ENCODE measurements at regions not wholly inside any gene's neighbourhood (a gene's known extent, or its start where the extent isn't known, plus 50 kb on each side); places are given as distances from the start of the nearest gene placed in this dataset.
"Not testable (repeated sequence)": the region's sequence is repeated elsewhere in the genome, so short reads cannot be mapped to it uniquely, and the experiment has no call there.

DNA sequence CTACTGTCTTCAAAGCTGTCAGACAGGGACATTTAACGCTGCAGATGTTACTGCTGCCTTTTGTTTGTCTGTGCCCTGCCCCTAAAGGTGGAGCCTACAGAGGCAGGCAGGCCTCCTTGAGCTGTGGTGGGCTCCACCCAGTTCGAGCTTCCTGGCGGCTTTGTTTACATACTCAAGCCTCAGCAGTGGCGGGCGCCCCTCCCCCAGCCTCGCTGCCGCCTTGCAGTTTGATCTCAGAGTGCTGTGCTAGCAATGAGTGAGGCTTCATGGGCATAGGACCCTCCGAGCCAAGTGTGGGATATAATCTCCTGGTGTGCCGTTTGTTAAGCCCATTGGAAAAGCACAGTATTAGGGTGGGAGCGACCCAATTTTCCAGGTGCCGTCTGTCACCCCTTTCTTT, 609.8 kb upstream of the MDGA2 start:
- not testable (repeated sequence) for ATAC-seq (replicated peaks); DNase-seq; H3K27me3 Mint-ChIP-seq; H3K4me1 Mint-ChIP-seq; H3K4me3 Mint-ChIP-seq; H3K9me3 Mint-ChIP-seq; H3K27ac Mint-ChIP-seq; H3K36me3 Mint-ChIP-seq

GRCh38 chr14:48275301-48275700, 599.9 kb upstream of the MDGA2 start:
- Mint-ChIP-seq H3K4me3 (no peak overlapping the region), H3K27me3 (no peaks in the 10 kb centered on the region), H3K9me3 (peaks cover 0 to 8% of the 10 kb centered on the region in 2 donors), H3K27ac (no peak overlapping the region), H3K4me1 (no peaks in the 10 kb centered on the region), H3K36me3 (no peaks in the 10 kb centered on the region)
- ATAC-seq (replicated peaks) (no peak), DNase-seq (no peak)

DNA sequence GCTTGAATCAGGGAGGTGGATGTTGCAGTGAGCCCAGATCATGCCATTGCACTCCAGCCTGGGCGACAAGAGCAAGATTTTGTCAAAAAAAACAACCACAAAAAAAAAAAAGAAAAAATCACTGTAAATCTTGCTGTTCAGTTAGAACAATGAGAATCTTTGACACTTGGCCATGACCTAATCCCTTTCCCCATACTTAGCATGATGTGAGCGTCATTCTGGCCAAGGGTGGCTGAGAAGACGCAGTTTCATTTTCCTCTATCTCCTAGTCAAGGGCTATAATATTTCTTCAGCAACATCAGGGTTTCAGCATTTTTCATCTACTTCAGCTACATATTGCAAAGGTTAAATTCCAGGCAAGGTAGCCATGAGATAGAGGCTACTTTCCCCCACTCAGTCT, 599.4 kb upstream of the MDGA2 start:
- no peaks in the 10 kb centered on the region for H3K27me3 Mint-ChIP-seq
- DNase-seq, result no peak
- no peaks in the 10 kb centered on the region for H3K4me1 Mint-ChIP-seq
- ATAC-seq (replicated peaks), result no peak
- H3K4me3 Mint-ChIP-seq, result no peak overlapping the region
- peaks cover 0 to 6% of the 10 kb centered on the region in 2 donors for H3K9me3 Mint-ChIP-seq
- no peaks in the 10 kb centered on the region for H3K36me3 Mint-ChIP-seq
- H3K27ac Mint-ChIP-seq, result no peak overlapping the region

DNA sequence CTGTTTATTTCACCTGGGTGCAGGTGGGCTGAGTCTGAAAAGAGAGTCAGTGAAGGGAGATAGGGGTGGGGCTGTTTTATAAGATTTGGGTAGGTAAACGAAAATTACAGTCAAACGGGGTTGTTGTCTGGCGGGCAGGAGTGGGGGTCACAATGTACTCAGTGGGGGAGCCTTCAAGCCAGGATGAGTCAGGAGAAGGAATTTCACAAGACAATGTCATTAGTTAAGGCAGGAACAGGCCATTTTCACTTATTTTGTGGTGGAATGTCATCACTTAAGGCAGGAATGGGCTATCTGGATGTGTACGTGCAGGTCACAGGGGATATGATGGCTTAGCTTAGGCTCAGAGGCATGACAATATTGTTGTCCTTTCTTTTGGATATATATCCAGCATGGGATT, 592.5 kb upstream of the MDGA2 start:
- H3K4me3 Mint-ChIP-seq; H3K9me3 Mint-ChIP-seq; H3K4me1 Mint-ChIP-seq; H3K36me3 Mint-ChIP-seq; ATAC-seq (replicated peaks); DNase-seq; H3K27me3 Mint-ChIP-seq; H3K27ac Mint-ChIP-seq: not testable (repeated sequence)

DNA sequence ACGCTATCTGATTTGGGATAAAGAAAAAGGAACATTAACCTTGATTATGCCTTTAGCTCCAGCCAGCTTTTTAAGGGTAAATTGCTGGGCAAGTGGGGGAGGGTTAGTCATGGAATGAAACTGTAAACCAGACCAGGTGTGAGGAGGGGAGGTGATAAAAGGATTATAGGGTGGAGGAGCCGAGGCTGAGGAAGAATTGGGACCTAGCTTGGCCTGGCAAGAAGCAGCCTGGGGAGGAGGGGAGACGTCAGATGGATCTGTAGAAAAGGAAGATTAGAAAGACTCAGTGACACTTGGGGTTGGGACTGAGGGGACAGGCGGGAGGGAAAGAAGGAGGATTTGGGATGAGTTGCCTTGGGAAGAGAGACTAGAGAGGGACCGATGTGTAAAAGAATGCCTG, 590.8 kb upstream of the MDGA2 start:
- DNase-seq, H3K27me3 Mint-ChIP-seq: not testable (repeated sequence)

DNA sequence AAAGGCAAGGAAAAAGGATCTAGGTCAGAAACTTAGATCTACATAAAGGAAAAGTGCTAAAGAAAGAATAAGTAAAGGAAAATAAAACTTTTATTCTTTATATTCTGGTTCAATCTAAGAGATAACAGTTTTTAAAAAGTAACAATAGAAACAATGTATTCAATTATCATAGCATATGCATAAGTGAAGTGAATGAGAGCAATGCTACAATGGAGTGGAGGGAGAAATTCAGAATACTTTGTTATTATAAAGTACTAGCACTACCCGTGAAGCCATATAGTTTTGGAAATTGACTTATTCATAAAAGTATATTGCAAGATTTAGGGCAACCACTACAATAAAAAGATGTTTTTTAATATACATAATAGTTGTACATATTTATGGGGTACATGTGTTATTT, 586.0 kb upstream of the MDGA2 start:
- Mint-ChIP-seq H3K4me3 (no peak overlapping the region), H3K27ac (no peak overlapping the region), H3K36me3 (no peaks in the 10 kb centered on the region), H3K27me3 (no peaks in the 10 kb centered on the region), H3K4me1 (no peaks in the 10 kb centered on the region), H3K9me3 (peaks cover 0 to 4% of the 10 kb centered on the region in 2 donors)
- ATAC-seq (replicated peaks) (no peak), DNase-seq (no peak)

More for the DNA sequence above, 590.8 kb upstream of the MDGA2 start:
- not testable (repeated sequence) for H3K27ac Mint-ChIP-seq; H3K36me3 Mint-ChIP-seq; H3K4me1 Mint-ChIP-seq; H3K9me3 Mint-ChIP-seq; ATAC-seq (replicated peaks); H3K4me3 Mint-ChIP-seq

DNA sequence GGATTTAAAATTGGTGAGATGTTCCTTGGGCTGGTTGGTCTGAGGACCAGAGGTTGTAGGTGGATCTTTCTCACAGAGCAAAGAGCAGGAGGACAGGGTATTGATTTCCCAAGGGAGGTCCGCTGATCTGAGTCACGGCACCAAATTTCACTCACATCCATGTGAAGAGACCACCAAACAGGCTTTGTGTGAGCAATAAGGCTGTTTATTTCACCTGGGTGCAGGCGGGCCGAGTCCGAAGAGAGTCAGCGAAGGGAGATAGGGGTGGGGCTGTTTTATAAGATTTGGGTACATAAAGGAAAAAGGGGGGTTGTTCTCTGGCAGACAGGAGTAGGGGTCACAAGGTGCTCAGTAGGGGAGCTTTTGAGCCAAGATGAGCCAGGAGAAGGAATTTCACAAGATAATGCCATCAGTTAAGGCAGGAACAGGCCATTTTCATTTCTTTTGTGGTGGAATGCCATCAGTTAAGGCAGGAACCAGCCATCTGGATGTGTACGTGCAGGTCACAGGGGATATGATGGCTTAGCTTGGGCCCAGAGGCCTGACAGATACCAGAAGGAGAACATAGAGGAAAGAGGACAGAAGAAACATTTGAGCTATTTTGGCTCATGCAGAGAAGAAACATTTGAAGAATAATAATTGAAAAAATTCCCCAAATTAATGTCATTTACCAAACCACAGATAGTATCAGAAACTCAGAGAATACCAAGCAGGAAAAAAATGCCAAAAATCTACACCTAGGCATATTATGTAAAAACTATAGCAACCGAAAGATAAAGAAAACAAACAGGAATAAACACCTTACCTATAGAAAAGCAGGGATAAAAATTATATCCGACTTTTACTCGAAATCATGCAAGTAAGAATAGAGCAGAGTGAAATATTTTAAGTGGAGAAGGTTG, 585.2 kb upstream of the MDGA2 start:
- H3K4me1 Mint-ChIP-seq; H3K27ac Mint-ChIP-seq; H3K36me3 Mint-ChIP-seq; ATAC-seq (replicated peaks); H3K27me3 Mint-ChIP-seq; DNase-seq; H3K4me3 Mint-ChIP-seq; H3K9me3 Mint-ChIP-seq: not testable (repeated sequence)

DNA sequence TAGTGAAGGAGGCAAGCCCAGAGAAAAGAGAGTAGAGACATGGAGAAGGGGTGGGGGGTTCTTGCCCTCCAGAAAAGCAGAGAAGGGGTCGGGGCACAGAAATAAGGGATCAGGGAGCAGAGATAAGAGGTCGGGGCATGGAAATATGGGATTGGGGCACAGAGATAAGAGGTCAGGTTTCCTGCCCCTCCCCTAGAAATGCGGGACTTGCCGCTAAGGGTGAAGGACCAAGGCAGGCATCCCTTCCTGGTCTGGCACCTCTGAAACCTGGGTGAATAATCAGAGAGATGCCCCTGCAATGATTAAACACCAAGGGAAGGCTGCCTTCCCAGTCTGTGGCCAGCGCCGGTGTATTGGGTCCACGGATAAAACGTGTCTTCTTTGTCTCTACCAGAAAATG, 584.5 kb upstream of the MDGA2 start:
- H3K36me3 Mint-ChIP-seq; H3K9me3 Mint-ChIP-seq; H3K27ac Mint-ChIP-seq; DNase-seq; H3K4me3 Mint-ChIP-seq; ATAC-seq (replicated peaks); H3K4me1 Mint-ChIP-seq; H3K27me3 Mint-ChIP-seq: not testable (repeated sequence)

GRCh38 chr14:48259232-48259631, 583.8 kb upstream of the MDGA2 start:
- not testable (repeated sequence) for H3K4me1 Mint-ChIP-seq; ATAC-seq (replicated peaks); H3K9me3 Mint-ChIP-seq; H3K27ac Mint-ChIP-seq; H3K36me3 Mint-ChIP-seq; H3K27me3 Mint-ChIP-seq; DNase-seq; H3K4me3 Mint-ChIP-seq

- not testable (repeated sequence) for H3K4me1 Mint-ChIP-seq, H3K27me3 Mint-ChIP-seq
Measured at GRCh38 chr14:48258703-48259102, 583.3 kb upstream of the MDGA2 start.

GRCh38 chr14:48253020-48253419, 577.6 kb upstream of the MDGA2 start:
- H3K4me1 Mint-ChIP-seq, result no peaks in the 10 kb centered on the region
- H3K27ac Mint-ChIP-seq, result no peak overlapping the region
- H3K4me3 Mint-ChIP-seq, result no peak overlapping the region
- no peaks in the 10 kb centered on the region for H3K9me3 Mint-ChIP-seq
- H3K27me3 Mint-ChIP-seq, result no peaks in the 10 kb centered on the region
- ATAC-seq (replicated peaks), result no peak
- no peaks in the 10 kb centered on the region for H3K36me3 Mint-ChIP-seq
- DNase-seq, result no peak

More at GRCh38 chr14:48258703-48259102, 583.3 kb upstream of the MDGA2 start:
- H3K36me3 Mint-ChIP-seq; H3K4me3 Mint-ChIP-seq; H3K27ac Mint-ChIP-seq; DNase-seq; ATAC-seq (replicated peaks); H3K9me3 Mint-ChIP-seq: not testable (repeated sequence)

- H3K27ac Mint-ChIP-seq, result no peak overlapping the region
- no peak overlapping the region for H3K4me3 Mint-ChIP-seq
- no peak for ATAC-seq (replicated peaks)
Measured at GRCh38 chr14:48251290-48251689, 575.9 kb upstream of the MDGA2 start.

DNA sequence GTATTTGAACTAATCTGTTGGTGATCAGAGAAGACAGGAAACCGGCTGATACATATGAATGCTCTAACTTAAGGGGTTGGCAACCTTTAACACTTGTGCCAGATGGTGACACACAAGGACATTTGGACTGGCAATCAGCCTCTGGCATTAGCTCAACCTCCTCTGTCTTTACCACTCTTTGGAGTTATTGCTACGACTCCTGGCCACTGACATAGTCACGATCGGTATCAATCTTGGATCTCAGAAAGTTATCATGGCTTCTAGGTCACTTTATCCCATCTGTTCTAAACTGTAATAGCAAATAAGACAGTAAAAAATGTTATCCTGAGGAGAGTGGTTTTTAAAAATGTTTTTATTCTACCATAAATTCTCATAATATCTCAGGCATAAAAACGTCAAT, 575.2 kb upstream of the MDGA2 start:
- no peak overlapping the region for H3K27ac Mint-ChIP-seq
- no peak for DNase-seq
- no peaks in the 10 kb centered on the region for H3K27me3 Mint-ChIP-seq
- no peak overlapping the region for H3K4me3 Mint-ChIP-seq
- no peaks in the 10 kb centered on the region for H3K4me1 Mint-ChIP-seq
- H3K36me3 Mint-ChIP-seq, result no peaks in the 10 kb centered on the region
- no peaks in the 10 kb centered on the region for H3K9me3 Mint-ChIP-seq
- ATAC-seq (replicated peaks), result no peak

More at GRCh38 chr14:48251290-48251689, 575.9 kb upstream of the MDGA2 start:
- Mint-ChIP-seq H3K27me3 (no peaks in the 10 kb centered on the region), H3K4me1 (no peaks in the 10 kb centered on the region), H3K36me3 (no peaks in the 10 kb centered on the region), H3K9me3 (no peaks in the 10 kb centered on the region)
- DNase-seq, result no peak

DNA sequence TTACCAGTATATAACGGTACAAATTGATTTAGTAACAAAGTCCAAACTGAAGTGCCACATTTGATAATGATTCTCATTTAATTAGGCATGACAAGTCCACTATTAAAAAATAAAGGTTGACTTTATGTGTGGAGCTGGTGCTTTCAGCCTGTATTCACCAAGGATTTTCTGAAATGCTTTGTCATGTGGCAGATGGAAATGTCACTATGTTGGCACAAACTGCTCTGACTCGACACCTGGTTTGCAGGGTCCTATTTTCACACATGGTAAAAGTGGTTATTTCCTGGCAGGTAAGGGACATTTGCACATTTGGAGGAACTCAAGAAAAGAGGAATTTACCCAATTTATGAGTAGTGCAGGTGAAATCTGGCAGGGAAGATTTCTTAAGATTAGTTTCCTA, 572.6 kb upstream of the MDGA2 start:
- ATAC-seq (replicated peaks), result no peak
- no peaks in the 10 kb centered on the region for H3K36me3 Mint-ChIP-seq
- H3K27me3 Mint-ChIP-seq, result no peaks in the 10 kb centered on the region
- H3K9me3 Mint-ChIP-seq, result no peaks in the 10 kb centered on the region
- H3K27ac Mint-ChIP-seq, result no peak overlapping the region
- H3K4me3 Mint-ChIP-seq, result no peak overlapping the region
- no peak for DNase-seq
- H3K4me1 Mint-ChIP-seq, result no peaks in the 10 kb centered on the region

DNA sequence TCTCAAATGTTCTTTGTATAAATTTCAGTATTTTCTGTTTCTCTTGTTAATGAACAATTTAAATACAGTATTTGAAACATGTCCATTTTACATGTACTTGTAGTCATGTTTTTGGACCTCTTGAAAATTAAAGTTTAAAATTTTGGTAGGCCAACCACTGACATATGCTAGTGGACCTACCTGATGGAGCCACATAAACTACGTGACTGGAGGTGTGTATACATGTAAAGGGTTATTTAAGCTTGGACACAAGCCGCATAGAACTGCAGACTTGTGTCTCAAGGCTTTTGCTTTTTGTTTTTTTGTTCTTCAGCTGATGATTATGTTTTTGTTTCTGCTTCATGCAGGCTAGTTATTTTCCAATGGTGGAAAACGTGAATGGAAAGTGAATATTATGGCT, 568.5 kb upstream of the MDGA2 start:
- Mint-ChIP-seq H3K9me3 (no peaks in the 10 kb centered on the region), H3K36me3 (no peaks in the 10 kb centered on the region), H3K4me3 (no peak overlapping the region), H3K27ac (no peak overlapping the region), H3K27me3 (no peaks in the 10 kb centered on the region), H3K4me1 (no peaks in the 10 kb centered on the region)
- ATAC-seq (replicated peaks) (no peak), DNase-seq (no peak)

Measured in stimulated activated naive B cell treated with anti-CD40 and anti-IgM and Interleukin-4, amounts not matched to agents 10 μg/mL and 1 μg/mL and 100 μg/mL, for 72 hours (primary cell).